ENCODE measurements at regions not wholly inside any gene's neighbourhood (a gene's known extent, or its start where the extent isn't known, plus 50 kb on each side); places are given as distances from the start of the nearest gene placed in this dataset.
"Not testable (repeated sequence)": the region's sequence is repeated elsewhere in the genome, so short reads cannot be mapped to it uniquely, and the experiment has no call there.

DNA sequence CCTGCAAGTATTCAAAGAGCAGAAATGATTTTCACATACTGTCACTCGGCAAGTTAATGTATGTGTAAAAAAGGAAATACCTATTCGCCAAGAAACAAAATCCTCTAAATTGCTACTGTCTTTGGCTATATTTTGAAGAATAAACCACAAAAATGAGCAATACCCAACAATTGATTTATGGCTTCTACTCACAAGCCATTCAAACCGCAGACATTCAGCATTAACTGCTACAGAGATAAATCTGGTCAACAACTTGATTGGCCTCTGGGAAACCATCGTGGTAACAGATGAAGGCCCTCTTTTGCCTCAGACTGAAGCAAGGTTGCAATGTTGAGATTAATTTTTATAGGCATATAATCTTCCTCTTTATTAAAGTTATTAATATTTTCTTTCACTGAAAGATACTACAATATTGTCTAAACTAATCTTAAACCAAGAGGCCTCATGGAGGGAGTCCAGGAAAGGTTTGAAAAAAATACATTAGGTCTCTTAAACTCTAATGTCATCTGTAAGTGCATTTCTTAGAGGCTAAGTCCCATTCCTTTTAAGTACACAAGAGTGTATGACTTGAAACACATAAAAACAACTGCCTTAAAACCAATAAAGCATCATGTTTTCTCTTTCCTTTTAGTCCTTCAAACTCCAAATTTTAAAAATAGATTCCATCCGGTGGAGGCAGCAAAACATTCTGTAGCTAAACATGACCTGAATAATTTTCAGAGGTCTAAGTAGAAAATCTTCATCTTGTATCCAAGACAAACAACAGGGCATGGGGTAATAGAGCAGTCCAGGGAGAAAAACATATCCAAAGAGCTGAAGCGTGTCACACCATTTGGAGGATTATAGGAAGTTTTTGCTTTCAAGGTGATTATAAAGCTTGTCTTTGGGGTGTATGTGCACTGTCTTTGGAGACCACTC is 162.4 kb upstream of the TGFBR2 start:
- FAIRE-seq (no peak), DNase-seq (no peak)
- H3K4me1 ChIP-seq (ENCODE audit: control insufficient read depth in 3 of 3, insufficient read depth in 2 of 3, low read depth in 1 of 3, low read length in 2 of 3) = no peaks in the 10 kb centered on the region
- H3K27me3 ChIP-seq (ENCODE audit: control insufficient read depth in 3 of 3, insufficient read depth in 3 of 3, low read length in 3 of 3) = no peaks in the 10 kb centered on the region
- no peak overlapping the region for H3K4me3 ChIP-seq (ENCODE audit: low read depth in 1 of 3, low read length in 3 of 3)
- H3K9me3 ChIP-seq (ENCODE audit: control insufficient read depth in 2 of 2, insufficient read depth in 1 of 2, low read depth in 1 of 2, low read length in 1 of 2) = no peaks in the 10 kb centered on the region
- no peaks in the 10 kb centered on the region for H3K36me3 ChIP-seq (ENCODE audit: control insufficient read depth in 3 of 3, insufficient read depth in 2 of 3, low read depth in 1 of 3, low read length in 3 of 3)
- WGBS, 3 donors = 79 to 87% (median 86%) methylated on average over 6 of the region's 6 CpGs
- H3K27ac ChIP-seq (ENCODE audit: low read depth in 1 of 3, low read length in 2 of 3) = no peak overlapping the region

DNA sequence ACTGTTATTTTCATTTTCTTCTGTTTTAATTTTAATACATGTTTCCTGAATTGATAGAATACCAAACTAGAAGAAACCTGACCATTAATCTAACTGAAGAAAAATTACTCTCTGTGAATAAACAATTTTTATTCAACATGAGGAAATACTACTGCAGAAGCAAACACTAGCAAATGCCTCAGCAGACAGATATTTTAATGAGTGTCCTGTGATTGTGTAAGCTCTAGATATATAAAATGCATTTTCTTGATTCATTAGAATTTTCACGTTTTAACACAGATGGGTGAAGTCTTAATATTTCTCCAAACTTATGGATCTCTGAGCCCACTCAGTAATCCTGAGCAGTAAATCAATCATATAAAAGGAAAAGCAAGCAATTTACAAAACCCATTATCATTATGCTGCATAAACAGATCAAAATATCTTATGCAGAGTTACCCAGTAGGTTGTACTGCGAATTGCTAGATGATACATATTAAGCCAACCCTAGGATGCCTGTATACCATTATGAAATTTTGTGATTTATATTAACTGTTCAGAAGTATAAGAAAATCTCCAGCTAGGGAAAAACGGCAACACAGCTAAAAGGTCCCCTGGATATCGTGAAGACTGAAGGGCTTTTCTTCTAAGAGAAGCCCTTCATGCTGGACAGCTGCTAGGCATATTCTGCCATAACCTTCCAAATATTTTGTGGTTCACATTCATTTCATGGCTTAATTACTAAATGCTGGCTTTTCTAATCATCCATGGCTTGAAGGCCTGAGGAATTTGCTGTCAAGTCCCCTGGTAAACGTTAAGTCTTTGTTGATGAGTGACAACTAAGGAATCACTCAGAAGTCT is 157.7 kb upstream of the TGFBR2 start:
- H3K9me3 ChIP-seq (ENCODE audit: control insufficient read depth in 2 of 2, insufficient read depth in 1 of 2, low read depth in 1 of 2, low read length in 1 of 2) = no peaks in the 10 kb centered on the region
- no peaks in the 10 kb centered on the region for H3K27me3 ChIP-seq (ENCODE audit: control insufficient read depth in 3 of 3, insufficient read depth in 3 of 3, low read length in 3 of 3)
- no peaks in the 10 kb centered on the region for H3K36me3 ChIP-seq (ENCODE audit: control insufficient read depth in 3 of 3, insufficient read depth in 2 of 3, low read depth in 1 of 3, low read length in 3 of 3)
- H3K27ac ChIP-seq (ENCODE audit: low read depth in 1 of 3, low read length in 2 of 3) = no peak overlapping the region
- no peak overlapping the region for H3K4me3 ChIP-seq (ENCODE audit: low read depth in 1 of 3, low read length in 3 of 3)
- H3K4me1 ChIP-seq (ENCODE audit: control insufficient read depth in 3 of 3, insufficient read depth in 2 of 3, low read depth in 1 of 3, low read length in 2 of 3) = no peaks in the 10 kb centered on the region
- WGBS, 3 donors = 80 to 89% (median 85%) methylated on average over 5 of the region's 5 CpGs
- DNase-seq (no peak), FAIRE-seq (no peak)

DNA sequence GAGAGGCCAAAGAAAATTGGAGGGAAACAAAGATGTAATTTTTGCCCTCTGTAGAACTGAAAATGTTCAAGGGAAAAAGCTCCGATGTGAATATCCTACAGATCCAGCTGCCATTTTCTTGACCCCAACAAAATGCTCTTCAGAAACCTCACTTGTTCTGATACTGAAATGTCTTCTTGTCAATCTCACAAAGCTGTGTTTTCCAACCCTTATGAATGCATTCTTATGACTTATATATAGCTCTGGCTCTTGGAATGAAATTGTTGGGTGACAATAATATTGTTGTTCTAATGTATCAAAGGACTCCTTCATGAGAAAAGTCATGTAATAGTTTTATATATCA is 157.1 kb upstream of the TGFBR2 start:
- WGBS, 3 donors = 94 to 95% (median 94%) methylated on average over 1 of the region's 1 CpG
- Histone ChIP-seq H3K27ac (ENCODE audit: low read depth in 1 of 3, low read length in 2 of 3) (no peak overlapping the region), H3K27me3 (ENCODE audit: control insufficient read depth in 3 of 3, insufficient read depth in 3 of 3, low read length in 3 of 3) (no peaks in the 10 kb centered on the region), H3K9me3 (ENCODE audit: control insufficient read depth in 2 of 2, insufficient read depth in 1 of 2, low read depth in 1 of 2, low read length in 1 of 2) (no peaks in the 10 kb centered on the region), H3K4me3 (ENCODE audit: low read depth in 1 of 3, low read length in 3 of 3) (no peak overlapping the region), H3K36me3 (ENCODE audit: control insufficient read depth in 3 of 3, insufficient read depth in 2 of 3, low read depth in 1 of 3, low read length in 3 of 3) (no peaks in the 10 kb centered on the region), H3K4me1 (ENCODE audit: control insufficient read depth in 3 of 3, insufficient read depth in 2 of 3, low read depth in 1 of 3, low read length in 2 of 3) (no peaks in the 10 kb centered on the region)
- DNase-seq (no peak), FAIRE-seq (no peak)

DNA sequence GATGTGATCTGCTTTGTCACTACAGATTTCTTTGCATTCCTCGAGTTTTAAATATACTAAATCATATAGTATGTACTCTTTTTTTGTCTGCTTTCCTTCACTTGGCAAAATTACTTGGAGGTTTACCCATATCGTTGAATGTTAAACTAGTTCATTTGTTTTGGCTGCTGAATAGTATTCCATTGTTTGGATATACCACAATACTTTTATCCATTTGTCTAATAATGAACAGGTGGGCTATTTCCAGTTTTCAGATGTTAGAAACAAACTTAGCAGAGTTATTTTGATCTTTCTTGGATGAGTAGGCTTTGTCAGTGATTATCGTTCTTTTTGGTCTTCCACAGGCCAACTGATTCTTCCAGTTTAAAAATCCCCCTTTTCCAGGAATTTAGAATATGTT is 154.0 kb upstream of the TGFBR2 start:
- Histone ChIP-seq H3K36me3 (ENCODE audit: control insufficient read depth in 3 of 3, insufficient read depth in 2 of 3, low read depth in 1 of 3, low read length in 3 of 3) (no peaks in the 10 kb centered on the region), H3K4me1 (ENCODE audit: control insufficient read depth in 3 of 3, insufficient read depth in 2 of 3, low read depth in 1 of 3, low read length in 2 of 3) (no peaks in the 10 kb centered on the region), H3K9me3 (ENCODE audit: control insufficient read depth in 2 of 2, insufficient read depth in 1 of 2, low read depth in 1 of 2, low read length in 1 of 2) (no peaks in the 10 kb centered on the region), H3K27me3 (ENCODE audit: control insufficient read depth in 3 of 3, insufficient read depth in 3 of 3, low read length in 3 of 3) (no peaks in the 10 kb centered on the region), H3K4me3 (ENCODE audit: low read depth in 1 of 3, low read length in 3 of 3) (no peak overlapping the region), H3K27ac (ENCODE audit: low read depth in 1 of 3, low read length in 2 of 3) (no peak overlapping the region)
- FAIRE-seq = no peak
- no peak for DNase-seq
- 90 to 93% (median 93%) methylated on average over 3 of the region's 3 CpGs for WGBS, 3 donors

DNA sequence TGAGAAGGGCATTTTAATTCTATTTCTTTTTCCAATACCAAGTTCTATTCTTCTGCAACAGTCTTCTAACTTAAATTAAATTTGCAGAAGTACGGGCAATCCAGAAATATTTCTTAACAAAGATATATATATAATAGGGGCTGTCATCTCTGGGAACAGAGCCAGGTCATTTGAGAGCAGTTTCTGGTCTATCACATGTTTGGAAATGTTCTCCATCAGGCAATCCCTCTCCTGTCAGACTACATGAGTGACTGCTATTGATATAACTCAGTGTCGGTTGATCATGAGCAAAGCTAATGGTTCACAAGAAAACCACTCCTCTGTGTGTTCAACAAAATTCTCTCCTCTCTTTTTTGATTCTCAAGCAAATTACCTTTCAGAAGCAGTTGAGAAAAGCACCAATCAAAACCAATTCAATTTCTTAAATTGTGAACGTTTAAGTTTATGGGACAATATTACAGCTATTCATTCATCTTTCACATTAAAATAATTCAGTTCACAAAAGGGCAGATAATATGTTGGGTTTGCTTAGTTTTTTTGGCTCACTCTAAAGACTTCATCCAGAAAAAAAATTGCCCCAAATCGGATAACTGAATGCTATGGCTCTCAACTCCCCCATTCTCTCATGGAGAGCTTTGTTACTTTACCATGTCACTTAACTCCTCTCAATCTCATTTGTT is 152.9 kb upstream of the TGFBR2 start:
- H3K4me1 ChIP-seq (ENCODE audit: control insufficient read depth in 3 of 3, insufficient read depth in 2 of 3, low read depth in 1 of 3, low read length in 2 of 3) = no peaks in the 10 kb centered on the region
- H3K27me3 ChIP-seq (ENCODE audit: control insufficient read depth in 3 of 3, insufficient read depth in 3 of 3, low read length in 3 of 3) = no peaks in the 10 kb centered on the region

DNA sequence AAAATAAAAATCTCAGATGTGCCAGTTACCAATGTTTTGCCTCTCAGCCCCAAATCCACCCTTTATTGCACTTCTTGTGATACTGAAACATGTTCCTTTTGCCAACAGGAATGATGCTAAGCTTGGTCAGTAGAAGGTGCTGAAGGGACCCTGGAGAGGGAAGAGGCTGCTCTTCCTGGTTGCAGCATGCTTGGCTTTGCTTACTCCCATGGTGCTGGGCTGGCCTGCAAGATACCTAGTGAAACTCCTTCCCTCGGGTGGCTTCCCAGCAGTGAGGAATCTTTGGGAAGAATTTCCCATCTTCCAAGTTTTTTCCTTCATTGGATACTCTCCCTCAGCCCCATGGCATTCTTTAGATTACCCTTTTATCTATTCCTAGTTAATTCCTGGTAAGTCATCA is 151.8 kb upstream of the TGFBR2 start:
- no peaks in the 10 kb centered on the region for H3K4me1 ChIP-seq (ENCODE audit: control insufficient read depth in 3 of 3, insufficient read depth in 2 of 3, low read depth in 1 of 3, low read length in 2 of 3)
- no peaks in the 10 kb centered on the region for H3K27me3 ChIP-seq (ENCODE audit: control insufficient read depth in 3 of 3, insufficient read depth in 3 of 3, low read length in 3 of 3)
- H3K36me3 ChIP-seq (ENCODE audit: control insufficient read depth in 3 of 3, insufficient read depth in 2 of 3, low read depth in 1 of 3, low read length in 3 of 3) = no peaks in the 10 kb centered on the region
- 79 to 90% (median 87%) methylated on average over 1 of the region's 1 CpG for WGBS, 3 donors
- FAIRE-seq = no peak
- H3K9me3 ChIP-seq (ENCODE audit: control insufficient read depth in 2 of 2, insufficient read depth in 1 of 2, low read depth in 1 of 2, low read length in 1 of 2) = peaks cover 0 to 11% of the 10 kb centered on the region in 2 donors
- DNase-seq = no peak
- H3K4me3 ChIP-seq (ENCODE audit: low read depth in 1 of 3, low read length in 3 of 3) = no peak overlapping the region
- H3K27ac ChIP-seq (ENCODE audit: low read depth in 1 of 3, low read length in 2 of 3) = no peak overlapping the region

More for the DNA sequence above, 152.9 kb upstream of the TGFBR2 start:
- Histone ChIP-seq H3K27ac (ENCODE audit: low read depth in 1 of 3, low read length in 2 of 3) (no peak overlapping the region), H3K4me3 (ENCODE audit: low read depth in 1 of 3, low read length in 3 of 3) (no peak overlapping the region), H3K36me3 (ENCODE audit: control insufficient read depth in 3 of 3, insufficient read depth in 2 of 3, low read depth in 1 of 3, low read length in 3 of 3) (no peaks in the 10 kb centered on the region), H3K9me3 (ENCODE audit: control insufficient read depth in 2 of 2, insufficient read depth in 1 of 2, low read depth in 1 of 2, low read length in 1 of 2) (peaks cover 0 to 3% of the 10 kb centered on the region in 2 donors)
- DNase-seq (no peak), FAIRE-seq (no peak)
- WGBS, 3 donors = 75 to 80% (median 77%) methylated on average over 4 of the region's 4 CpGs

DNA sequence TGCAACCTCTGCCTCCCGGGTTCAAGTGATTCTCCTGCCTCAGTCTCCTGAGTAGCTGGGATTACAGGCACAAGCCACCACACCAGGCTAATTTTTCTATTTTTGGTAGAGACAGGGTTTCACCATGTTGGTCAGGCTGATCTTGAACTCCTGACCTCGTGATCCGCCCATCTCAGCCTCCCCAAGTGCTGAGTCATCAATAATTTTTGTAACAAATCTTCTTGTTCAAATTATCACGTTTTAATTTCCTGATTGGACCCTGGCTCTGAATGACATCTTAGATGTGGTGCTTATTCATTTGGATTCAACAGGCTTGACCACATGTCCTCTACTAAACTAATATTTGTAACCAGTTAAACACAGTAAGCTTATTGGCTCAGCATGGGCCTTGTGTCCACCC is 151.3 kb upstream of the TGFBR2 start:
- H3K27ac ChIP-seq (ENCODE audit: low read depth in 1 of 3, low read length in 2 of 3); H3K27me3 ChIP-seq (ENCODE audit: control insufficient read depth in 3 of 3, insufficient read depth in 3 of 3, low read length in 3 of 3); H3K4me3 ChIP-seq (ENCODE audit: low read depth in 1 of 3, low read length in 3 of 3); FAIRE-seq; DNase-seq; H3K4me1 ChIP-seq (ENCODE audit: control insufficient read depth in 3 of 3, insufficient read depth in 2 of 3, low read depth in 1 of 3, low read length in 2 of 3); H3K36me3 ChIP-seq (ENCODE audit: control insufficient read depth in 3 of 3, insufficient read depth in 2 of 3, low read depth in 1 of 3, low read length in 3 of 3): not testable (repeated sequence)
- peaks cover 0 to 14% of the 10 kb centered on the region in 2 donors for H3K9me3 ChIP-seq (ENCODE audit: control insufficient read depth in 2 of 2, insufficient read depth in 1 of 2, low read depth in 1 of 2, low read length in 1 of 2)
- 76 to 89% (median 85%) methylated on average over 4 of the region's 4 CpGs for WGBS, 3 donors

DNA sequence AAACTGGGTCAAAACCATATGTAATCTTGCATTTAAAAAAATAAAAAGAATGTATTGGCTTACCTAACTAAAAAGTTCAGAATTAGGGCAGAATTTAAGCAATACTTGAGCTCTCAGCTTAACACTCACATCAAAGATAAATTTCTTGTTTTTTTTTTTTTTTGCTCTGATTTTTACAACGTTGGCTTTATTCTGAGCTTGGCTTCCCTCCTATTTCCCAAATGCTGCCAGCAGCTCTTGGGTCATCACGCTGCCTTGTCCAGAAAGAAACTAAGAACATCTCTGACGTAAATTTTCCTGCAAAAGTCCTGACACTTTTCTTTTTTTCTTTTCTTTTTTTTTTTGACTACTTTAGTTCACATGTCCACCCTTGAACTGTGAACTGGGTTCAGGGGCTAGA is 150.6 kb upstream of the TGFBR2 start:
- no peaks in the 10 kb centered on the region for H3K27me3 ChIP-seq (ENCODE audit: control insufficient read depth in 3 of 3, insufficient read depth in 3 of 3, low read length in 3 of 3)
- WGBS, 3 donors = 66 to 79% (median 77%) methylated on average over 3 of the region's 3 CpGs
- H3K4me3 ChIP-seq (ENCODE audit: low read depth in 1 of 3, low read length in 3 of 3) = no peak overlapping the region
- FAIRE-seq (no peak), DNase-seq (no peak)
- peaks cover 0 to 14% of the 10 kb centered on the region in 2 donors for H3K9me3 ChIP-seq (ENCODE audit: control insufficient read depth in 2 of 2, insufficient read depth in 1 of 2, low read depth in 1 of 2, low read length in 1 of 2)
- H3K27ac ChIP-seq (ENCODE audit: low read depth in 1 of 3, low read length in 2 of 3) = no peak overlapping the region
- no peaks in the 10 kb centered on the region for H3K4me1 ChIP-seq (ENCODE audit: control insufficient read depth in 3 of 3, insufficient read depth in 2 of 3, low read depth in 1 of 3, low read length in 2 of 3)
- H3K36me3 ChIP-seq (ENCODE audit: control insufficient read depth in 3 of 3, insufficient read depth in 2 of 3, low read depth in 1 of 3, low read length in 3 of 3) = no peaks in the 10 kb centered on the region

Measured in small intestine (tissue), 7 donors.